ENCODE measurements at regions not wholly inside any gene's neighbourhood (a gene's known extent, or its start where the extent isn't known, plus 50 kb on each side); places are given as distances from the start of the nearest gene placed in this dataset.

DNA sequence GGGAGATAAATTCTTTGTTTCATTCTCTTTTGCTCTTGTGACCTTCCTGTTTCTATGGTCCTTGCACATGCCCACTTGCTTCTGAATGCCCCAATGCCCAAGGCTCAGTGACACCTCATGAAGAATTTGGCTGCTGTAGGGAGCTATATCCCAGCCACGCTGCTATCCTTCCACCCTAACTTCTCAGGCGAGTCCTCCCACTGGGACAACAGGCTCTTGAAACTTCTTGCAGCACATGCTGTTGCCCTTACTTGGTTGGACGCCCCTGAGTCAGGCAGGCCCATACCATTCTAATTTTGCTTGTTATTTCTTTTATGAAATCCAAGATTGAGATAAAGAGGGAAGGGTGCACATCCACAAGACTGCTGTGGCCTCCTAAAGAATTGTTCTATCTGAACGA lies 57.6 kb upstream of the BLID start:
- Histone ChIP-seq H3K27ac (peak overlapping the region; percentile 63 to 72), H3K27me3 (no peaks in the 10 kb centered on the region), H3K36me3 (no peaks in the 10 kb centered on the region), H3K4me1 (peaks cover 0 to 77% (median 6%) of the 10 kb centered on the region in 4 donors), H3K4me3 (peak overlapping the region in 1 of 2 donors; percentile 15), H3K9me3 (no peaks in the 10 kb centered on the region)
- intact Hi-C loops (cut with DNase I; ENCODE audit: low total_unique reads): no loop called here
- TF ChIP-seq, protein P1, sequence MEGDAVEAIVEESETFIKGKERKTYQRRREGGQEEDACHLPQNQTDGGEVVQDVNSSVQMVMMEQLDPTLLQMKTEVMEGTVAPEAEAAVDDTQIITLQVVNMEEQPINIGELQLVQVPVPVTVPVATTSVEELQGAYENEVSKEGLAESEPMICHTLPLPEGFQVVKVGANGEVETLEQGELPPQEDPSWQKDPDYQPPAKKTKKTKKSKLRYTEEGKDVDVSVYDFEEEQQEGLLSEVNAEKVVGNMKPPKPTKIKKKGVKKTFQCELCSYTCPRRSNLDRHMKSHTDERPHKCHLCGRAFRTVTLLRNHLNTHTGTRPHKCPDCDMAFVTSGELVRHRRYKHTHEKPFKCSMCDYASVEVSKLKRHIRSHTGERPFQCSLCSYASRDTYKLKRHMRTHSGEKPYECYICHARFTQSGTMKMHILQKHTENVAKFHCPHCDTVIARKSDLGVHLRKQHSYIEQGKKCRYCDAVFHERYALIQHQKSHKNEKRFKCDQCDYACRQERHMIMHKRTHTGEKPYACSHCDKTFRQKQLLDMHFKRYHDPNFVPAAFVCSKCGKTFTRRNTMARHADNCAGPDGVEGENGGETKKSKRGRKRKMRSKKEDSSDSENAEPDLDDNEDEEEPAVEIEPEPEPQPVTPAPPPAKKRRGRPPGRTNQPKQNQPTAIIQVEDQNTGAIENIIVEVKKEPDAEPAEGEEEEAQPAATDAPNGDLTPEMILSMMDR (IDR thresholded peaks at IDR 0.05): no peak
- DNase-seq: no peak

DNA sequence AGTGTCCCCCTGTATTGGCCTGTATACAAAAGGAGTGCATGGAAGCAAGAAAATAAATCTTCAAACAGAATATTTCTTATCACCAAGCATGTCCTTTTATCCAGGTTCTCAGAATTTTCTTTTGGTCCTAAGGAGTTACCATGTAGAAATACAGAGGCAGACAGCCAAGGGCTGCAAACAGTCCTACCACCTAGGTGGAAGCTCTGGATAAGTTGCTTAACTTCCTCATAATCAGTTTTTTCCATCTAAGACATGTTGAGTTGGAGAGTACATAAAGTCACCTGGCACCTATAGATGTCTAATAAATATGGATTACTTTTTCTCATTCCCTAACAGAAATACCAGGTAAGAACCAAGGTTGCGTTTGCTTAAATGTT lies 57.0 kb upstream of the BLID start:
- peaks cover 0 to 76% (median 3%) of the 10 kb centered on the region in 4 donors for H3K4me1 ChIP-seq
- H3K27ac ChIP-seq: peak overlapping the region; percentile 63 to 72
- no peaks in the 10 kb centered on the region for H3K36me3 ChIP-seq
- no peak overlapping the region for H3K4me3 ChIP-seq
- no peaks in the 10 kb centered on the region for H3K27me3 ChIP-seq
- DNase-seq: no peak
- TF ChIP-seq, protein P1 (IDR thresholded peaks at IDR 0.05): no peak
- no peaks in the 10 kb centered on the region for H3K9me3 ChIP-seq
- intact Hi-C loops (cut with DNase I; ENCODE audit: low total_unique reads): no loop called here

DNA sequence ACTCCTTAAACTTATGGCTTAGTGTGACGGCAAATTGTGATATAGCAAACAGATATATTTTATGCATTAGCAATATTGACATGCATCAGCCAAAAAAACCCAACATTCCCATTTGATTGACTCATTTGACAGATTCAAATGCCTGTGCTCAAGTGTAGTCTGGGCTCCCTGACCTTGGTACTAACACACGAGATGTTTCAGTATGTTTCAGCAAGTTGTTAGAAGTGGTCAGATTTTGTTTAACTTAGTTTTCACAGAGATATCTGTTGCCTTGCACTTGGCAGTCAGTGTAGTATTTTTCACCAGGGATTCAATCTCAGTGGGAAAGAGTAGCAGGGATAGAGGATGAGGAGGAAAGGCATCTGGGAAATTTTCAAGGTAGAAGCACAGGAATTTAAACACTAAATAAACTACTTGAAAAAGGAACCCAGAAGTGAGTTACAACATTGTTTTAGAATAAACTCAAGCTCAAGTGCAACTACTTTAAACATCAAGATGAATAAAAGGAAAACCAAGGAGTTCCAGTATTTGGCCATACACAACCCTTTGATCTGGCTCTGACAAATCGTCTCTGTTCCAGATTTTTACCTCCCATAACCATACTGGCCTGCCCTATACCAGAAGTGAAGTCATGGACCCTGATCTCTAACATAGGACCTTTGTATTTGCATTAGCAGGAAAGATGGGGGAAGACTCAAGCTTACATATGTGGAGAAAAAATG lies 56.5 kb upstream of the BLID start:
- TF ChIP-seq, protein P1 (IDR thresholded peaks at IDR 0.05): no peak
- H3K4me1 ChIP-seq: peaks cover 0 to 76% (median 2%) of the 10 kb centered on the region in 4 donors
- DNase-seq: no peak
- no peak overlapping the region for H3K4me3 ChIP-seq
- no peaks in the 10 kb centered on the region for H3K36me3 ChIP-seq
- peak overlapping the region; percentile 63 to 72 for H3K27ac ChIP-seq
- H3K27me3 ChIP-seq: no peaks in the 10 kb centered on the region
- no peaks in the 10 kb centered on the region for H3K9me3 ChIP-seq
- intact Hi-C loops (cut with DNase I; ENCODE audit: low total_unique reads): no loop called here

DNA sequence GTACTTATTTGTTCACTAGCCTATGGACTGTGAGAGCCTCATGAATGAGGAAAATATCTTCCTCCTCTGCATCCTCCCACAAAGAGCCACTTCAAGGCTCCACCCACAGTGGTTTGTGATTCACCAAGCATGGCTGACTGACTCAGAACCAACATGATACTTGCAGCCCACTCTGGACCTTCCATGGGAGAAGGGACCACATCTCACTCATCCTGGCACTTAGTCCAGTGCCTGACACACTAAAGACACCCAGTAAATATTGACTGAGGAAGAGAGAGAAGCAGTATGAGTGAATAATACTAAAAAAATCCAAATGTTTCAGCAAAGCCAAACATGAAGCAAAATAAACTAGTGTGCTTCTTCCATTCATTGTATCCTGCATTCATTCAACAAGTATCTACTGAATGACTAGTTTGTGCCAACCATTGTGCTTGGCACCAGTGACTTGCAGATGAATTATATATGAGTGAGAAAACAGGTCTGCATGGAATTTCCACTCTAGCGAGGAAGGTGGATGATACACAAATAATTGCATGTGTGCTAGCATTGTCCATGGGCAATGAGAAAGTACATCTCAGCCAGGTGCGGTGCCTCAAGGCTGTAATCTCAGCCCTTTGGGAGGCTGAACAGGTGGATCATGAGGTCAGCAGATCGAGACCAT lies 54.9 kb upstream of the BLID start:
- Histone ChIP-seq H3K27me3 (no peaks in the 10 kb centered on the region), H3K4me3 (no peak overlapping the region), H3K27ac (peak overlapping the region; percentile 14 to 16), H3K9me3 (no peaks in the 10 kb centered on the region), H3K4me1 (peaks cover 0 to 76% (median 2%) of the 10 kb centered on the region in 4 donors), H3K36me3 (no peaks in the 10 kb centered on the region)
- TF ChIP-seq, protein P1 (IDR thresholded peaks at IDR 0.05): no peak
- intact Hi-C loops (cut with DNase I; ENCODE audit: low total_unique reads): no loop called here
- DNase-seq: no peak

DNA sequence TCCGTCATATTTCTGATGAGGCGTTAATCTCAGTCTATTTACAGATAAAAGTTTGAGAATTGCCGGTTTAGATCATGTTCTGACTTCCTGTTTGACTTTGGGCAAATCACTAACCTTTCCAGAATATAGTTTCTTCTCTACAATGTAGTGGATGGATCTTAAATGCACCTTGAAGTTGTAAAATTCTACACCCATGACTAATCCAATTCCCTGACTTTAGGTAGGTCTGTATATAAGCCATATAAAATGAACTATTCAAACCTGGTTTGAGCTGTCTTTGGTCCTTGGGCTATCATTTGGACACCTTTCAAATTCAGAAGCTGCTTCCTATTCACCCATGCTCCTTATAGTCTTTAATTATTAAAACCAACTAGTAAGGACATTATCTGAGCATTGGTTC lies 52.2 kb upstream of the BLID start:
- Histone ChIP-seq H3K4me3 (no peak overlapping the region), H3K4me1 (peaks cover 0 to 88% (median 9%) of the 10 kb centered on the region in 4 donors), H3K36me3 (no peaks in the 10 kb centered on the region), H3K27me3 (no peaks in the 10 kb centered on the region), H3K9me3 (no peaks in the 10 kb centered on the region), H3K27ac (no peak overlapping the region)
- intact Hi-C loops (cut with DNase I; ENCODE audit: low total_unique reads): no loop called here
- TF ChIP-seq, protein P1 (IDR thresholded peaks at IDR 0.05): no peak
- no peak for DNase-seq

All from tibial artery (tissue), 4 donors.